ENCODE measurements at regions not wholly inside any gene's neighbourhood (a gene's known extent, or its start where the extent isn't known, plus 50 kb on each side); places are given as distances from the start of the nearest gene placed in this dataset.

GRCh38 chr12:67436230-67436629 is 167.1 kb downstream of the CAND1 start:
- Histone ChIP-seq H3K9ac (ENCODE audit: low read length) (no peak overlapping the region), H3K4me1 (ENCODE audit: control insufficient read depth in 1 of 2, insufficient read depth in 2 of 2, low read length in 2 of 2) (peaks cover 0 to 5% of the 10 kb centered on the region in 2 experiments; a peak in 1 of 4 replicates), H3K4me3 (replicated peaks in 1 of 2; ENCODE audit: low read depth in 1 of 2, low read length in 2 of 2) (no peak overlapping the region), H2AFZ (ENCODE audit: low read depth, low read length, poor library complexity, severe bottlenecking) (no peak overlapping the region), H3K79me2 (ENCODE audit: insufficient read depth, low read length) (no peaks in the 10 kb centered on the region), H3K4me2 (ENCODE audit: low read length) (no peak overlapping the region), H3K9me3 (ENCODE audit: control insufficient read depth in 1 of 2, insufficient read depth in 1 of 2, low read depth in 1 of 2, low read length in 2 of 2) (no peaks in the 10 kb centered on the region), H3K9me2 (ENCODE audit: insufficient read depth) (no peaks in the 10 kb centered on the region), H3K36me3 (ENCODE audit: control insufficient read depth in 1 of 2, insufficient read depth in 2 of 2, low read length in 2 of 2) (no peaks in the 10 kb centered on the region), H4K20me1 (ENCODE audit: insufficient read depth) (no peaks in the 10 kb centered on the region), H3K27ac (ENCODE audit: low read depth, low read length) (no peak overlapping the region), H3K27me3 (ENCODE audit: insufficient read depth, low read length) (no peaks in the 10 kb centered on the region)
- no peak for DNase-seq (ENCODE audit: low read depth, low spot score)
- no TSS peak for BruUV-seq (replicated peaks)
- POLR2A ChIA-PET: no interaction called here
- TF ChIP-seq ELF1 (IDR thresholded peaks at IDR 0.05; ENCODE audit: borderline replicate concordance, low read depth) (no peak), CBX3 (IDR thresholded peaks at IDR 0.05; ENCODE audit: low read depth) (no peak), FOSL1 (IDR thresholded peaks at IDR 0.05; ENCODE audit: low read depth) (no peak), ATF3 (IDR thresholded peaks at IDR 0.05) (no peak), ZFX (IDR thresholded peaks at IDR 0.05) (no peak), MAX (IDR thresholded peaks at IDR 0.05) (no peak), EGR1 (IDR thresholded peaks at IDR 0.05; ENCODE audit: low read depth) (no peak), EZH2 (IDR thresholded peaks at IDR 0.05) (no peak), POLR2AphosphoS5 (IDR thresholded peaks at IDR 0.05; ENCODE audit: low read depth, low read length) (no peak), ZNF274 (IDR thresholded peaks at IDR 0.05; ENCODE audit: low read depth, low read length) (no peak), EZH2phosphoT487 (IDR thresholded peaks at IDR 0.05; ENCODE audit: borderline replicate concordance) (no peak), TCF7L2 (IDR thresholded peaks at IDR 0.05; ENCODE audit: borderline replicate concordance, extremely low read depth, insufficient read depth, insufficient read length) (no peak), RAD21 (IDR thresholded peaks at IDR 0.05; ENCODE audit: low read depth) (no peak), SP1 (IDR thresholded peaks at IDR 0.05; ENCODE audit: low read depth) (no peak), ZBTB33 (IDR thresholded peaks at IDR 0.05; ENCODE audit: extremely low read depth, insufficient replicate concordance, low read length) (no peak), YY1 (IDR thresholded peaks at IDR 0.05; ENCODE audit: extremely low read depth, insufficient replicate concordance, low read depth, low read length) (no peak), CTCF (IDR thresholded peaks at IDR 0.05 in 2 of 3, conservative IDR thresholded peaks at IDR 0.05 in 1 of 3; ENCODE audit: borderline replicate concordance in 1 of 3, insufficient read depth in 1 of 3, low read depth in 2 of 3, low read length in 2 of 3) (no peak), SIN3A (IDR thresholded peaks at IDR 0.05; ENCODE audit: low read depth) (no peak)
- TF ChIP-seq, protein P1, sequence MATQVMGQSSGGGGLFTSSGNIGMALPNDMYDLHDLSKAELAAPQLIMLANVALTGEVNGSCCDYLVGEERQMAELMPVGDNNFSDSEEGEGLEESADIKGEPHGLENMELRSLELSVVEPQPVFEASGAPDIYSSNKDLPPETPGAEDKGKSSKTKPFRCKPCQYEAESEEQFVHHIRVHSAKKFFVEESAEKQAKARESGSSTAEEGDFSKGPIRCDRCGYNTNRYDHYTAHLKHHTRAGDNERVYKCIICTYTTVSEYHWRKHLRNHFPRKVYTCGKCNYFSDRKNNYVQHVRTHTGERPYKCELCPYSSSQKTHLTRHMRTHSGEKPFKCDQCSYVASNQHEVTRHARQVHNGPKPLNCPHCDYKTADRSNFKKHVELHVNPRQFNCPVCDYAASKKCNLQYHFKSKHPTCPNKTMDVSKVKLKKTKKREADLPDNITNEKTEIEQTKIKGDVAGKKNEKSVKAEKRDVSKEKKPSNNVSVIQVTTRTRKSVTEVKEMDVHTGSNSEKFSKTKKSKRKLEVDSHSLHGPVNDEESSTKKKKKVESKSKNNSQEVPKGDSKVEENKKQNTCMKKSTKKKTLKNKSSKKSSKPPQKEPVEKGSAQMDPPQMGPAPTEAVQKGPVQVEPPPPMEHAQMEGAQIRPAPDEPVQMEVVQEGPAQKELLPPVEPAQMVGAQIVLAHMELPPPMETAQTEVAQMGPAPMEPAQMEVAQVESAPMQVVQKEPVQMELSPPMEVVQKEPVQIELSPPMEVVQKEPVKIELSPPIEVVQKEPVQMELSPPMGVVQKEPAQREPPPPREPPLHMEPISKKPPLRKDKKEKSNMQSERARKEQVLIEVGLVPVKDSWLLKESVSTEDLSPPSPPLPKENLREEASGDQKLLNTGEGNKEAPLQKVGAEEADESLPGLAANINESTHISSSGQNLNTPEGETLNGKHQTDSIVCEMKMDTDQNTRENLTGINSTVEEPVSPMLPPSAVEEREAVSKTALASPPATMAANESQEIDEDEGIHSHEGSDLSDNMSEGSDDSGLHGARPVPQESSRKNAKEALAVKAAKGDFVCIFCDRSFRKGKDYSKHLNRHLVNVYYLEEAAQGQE (IDR thresholded peaks at IDR 0.05; ENCODE audit: low read depth): no peak
- intact Hi-C loops (cut with micrococcal nuclease): no loop called here
- CTCF ChIA-PET: no interaction called here
- no peak for ATAC-seq
- RAD21 ChIA-PET (ENCODE audit: low non-redundant PET in 1 of 2, low total read pairs in 2 of 2, uncharacterized antibody in 2 of 2, unreplicated experiment in 2 of 2): no interaction called here
